ENCODE measurements at regions not wholly inside any gene's neighbourhood (a gene's known extent, or its start where the extent isn't known, plus 50 kb on each side); places are given as distances from the start of the nearest gene placed in this dataset.

DNA sequence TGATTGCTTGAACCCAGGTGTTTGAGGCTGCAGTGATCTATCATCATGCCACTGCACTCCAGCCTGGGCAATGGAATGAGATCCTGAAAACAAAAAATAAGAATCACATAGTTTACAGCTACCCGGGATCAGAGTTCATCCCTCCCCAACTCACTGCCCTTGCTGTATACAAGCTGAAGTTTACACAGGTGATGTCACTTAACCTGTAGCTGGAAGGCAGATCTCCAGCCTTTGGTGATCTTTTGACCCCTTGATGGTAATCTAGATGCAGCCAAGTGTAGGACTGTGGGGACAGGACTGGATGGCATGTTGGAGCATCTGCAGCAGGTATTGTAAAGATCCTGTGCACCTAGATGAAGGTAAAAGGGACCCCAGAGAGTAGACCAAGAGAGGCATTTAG, 66.7 kb upstream of the SLC14A2 start:
- DNase-seq = no peak

DNA sequence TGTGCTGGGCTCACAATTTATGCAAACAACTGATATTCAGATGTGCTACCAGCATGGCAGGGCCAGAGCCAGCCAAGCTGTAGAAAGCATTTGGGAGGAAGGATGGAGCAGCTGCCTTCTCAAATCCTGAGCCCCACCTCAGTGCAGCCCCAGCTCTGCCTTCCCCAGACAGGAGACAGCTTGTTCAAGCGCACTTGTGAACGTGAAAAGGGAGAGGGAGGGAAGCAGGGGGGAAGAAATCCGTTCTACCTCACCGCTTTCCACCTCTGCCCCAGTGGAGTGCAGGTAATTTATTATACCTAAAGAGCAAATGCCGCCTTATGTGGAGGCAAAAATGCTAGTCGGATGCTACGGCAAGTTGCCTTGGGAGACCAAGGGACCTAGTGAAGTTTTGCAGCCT, 66.0 kb upstream of the SLC14A2 start:
- no peak for DNase-seq

DNA sequence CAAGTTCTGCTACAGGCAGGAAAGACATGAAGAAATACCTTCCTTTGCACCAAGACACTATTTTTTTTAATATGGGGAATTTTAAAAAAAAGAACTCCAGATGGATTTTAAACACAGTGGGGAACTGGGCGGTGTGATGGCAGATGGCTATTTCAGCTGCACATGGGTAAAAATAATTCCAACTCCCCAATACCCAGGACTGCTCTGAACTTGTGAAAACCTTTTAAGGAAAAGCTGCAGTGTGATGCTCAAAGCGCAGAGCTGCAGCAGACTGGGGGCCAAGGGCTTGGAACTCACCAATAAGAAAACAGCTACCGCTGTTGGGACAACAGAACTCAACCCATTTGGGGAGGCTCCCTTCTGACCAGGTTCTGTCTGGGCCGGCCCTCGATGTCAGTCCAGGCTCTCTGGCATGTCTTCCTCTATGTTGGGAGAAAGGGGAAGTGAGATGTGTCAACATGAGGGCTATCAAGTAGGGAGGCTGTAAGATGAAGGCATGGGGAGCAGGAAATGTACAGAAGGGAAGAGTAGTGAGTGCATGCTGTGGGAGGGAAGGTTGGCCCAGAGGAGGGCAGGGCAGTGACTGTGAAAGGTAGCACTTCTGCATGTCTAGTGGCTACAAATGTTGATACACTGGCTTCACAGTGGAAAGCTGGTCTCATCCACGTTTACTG, 64.0 kb upstream of the SLC14A2 start:
- no peak for DNase-seq

DNA sequence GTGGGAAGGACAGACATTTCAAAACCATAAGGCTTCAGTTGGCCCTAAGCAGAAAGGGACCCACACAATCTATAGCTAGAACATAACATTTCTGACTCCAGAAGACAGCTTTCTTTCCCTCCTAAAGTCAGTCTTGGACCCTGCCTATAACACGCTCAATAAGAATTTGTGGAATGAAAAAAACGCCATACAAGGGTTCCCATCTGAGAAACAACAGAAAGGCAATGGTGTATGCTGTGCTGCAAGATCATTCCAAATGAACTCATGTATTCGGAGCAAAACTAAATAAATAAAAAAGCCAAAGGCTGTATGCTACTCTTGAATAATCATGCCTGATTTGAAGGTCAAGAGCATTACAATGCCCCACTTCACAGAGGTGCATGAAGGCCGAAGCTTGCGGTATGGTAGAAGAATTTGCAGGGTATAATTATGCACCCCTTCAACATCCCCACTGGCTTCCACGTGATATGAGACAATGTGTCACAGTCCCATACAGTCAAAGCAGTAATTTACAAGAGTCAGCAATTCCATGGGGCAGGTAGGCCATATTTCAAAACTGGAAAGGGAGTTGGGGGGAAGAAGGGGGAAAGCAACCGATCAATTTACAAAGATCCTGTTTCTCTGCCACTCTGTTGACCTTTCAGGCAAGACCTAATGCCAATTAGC, 61.4 kb upstream of the SLC14A2 start:
- DNase-seq = no peak

DNA sequence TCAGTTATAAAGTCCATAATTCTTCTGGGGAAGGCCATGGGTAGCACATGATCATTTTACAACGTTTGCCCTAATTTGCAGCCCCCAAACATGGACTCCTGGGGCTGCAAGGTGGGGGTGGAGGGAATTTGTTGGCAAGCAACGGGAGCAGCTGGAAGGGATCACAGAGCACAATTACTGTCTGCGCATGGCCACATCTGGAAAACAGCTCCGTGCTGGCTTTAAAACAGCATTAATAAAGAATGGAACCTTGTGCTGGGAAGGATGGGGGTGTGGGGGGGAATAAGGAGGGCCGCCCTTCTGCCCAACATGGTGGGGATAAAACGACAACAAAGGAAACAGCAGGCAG, 60.9 kb upstream of the SLC14A2 start:
- no peak for DNase-seq

DNA sequence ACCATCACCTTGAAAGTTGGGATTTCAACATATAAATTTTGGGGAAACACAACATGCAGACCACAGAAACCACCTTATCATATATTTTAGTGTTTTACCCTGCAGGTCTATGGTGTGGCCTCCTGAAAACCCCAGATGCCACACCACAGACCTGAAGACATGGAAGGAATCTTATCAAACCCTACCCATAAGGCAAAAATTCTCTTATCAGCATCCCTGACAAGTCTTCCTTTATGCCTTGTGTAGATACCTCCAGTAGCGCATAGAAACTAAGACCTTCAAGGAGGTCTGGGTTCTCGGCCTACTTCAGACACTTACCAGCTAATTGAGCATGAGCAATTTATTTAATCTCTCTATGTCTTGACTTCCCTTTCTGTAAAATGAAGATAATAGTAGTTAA, 59.1 kb upstream of the SLC14A2 start:
- no peak for DNase-seq

DNA sequence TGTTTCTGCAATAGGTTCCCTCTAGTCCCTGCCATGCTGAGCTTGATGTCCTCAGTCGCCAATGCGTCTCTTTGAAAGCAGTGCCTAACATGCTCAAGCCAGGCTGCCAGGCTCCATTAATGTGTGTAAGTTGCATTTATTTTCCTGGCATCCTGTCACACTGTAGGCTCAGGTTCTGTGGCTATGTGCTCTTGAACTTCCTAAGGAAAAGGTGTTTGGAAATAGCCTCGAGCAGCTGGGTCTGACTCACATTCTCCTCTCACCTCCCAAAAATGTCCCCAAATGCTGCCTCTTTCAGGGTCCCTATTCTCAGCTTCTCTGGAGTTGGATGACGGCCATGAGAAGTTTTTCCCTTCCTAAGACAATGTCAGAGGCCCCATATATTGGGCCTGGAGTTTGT, 58.0 kb upstream of the SLC14A2 start:
- no peak for DNase-seq

DNA sequence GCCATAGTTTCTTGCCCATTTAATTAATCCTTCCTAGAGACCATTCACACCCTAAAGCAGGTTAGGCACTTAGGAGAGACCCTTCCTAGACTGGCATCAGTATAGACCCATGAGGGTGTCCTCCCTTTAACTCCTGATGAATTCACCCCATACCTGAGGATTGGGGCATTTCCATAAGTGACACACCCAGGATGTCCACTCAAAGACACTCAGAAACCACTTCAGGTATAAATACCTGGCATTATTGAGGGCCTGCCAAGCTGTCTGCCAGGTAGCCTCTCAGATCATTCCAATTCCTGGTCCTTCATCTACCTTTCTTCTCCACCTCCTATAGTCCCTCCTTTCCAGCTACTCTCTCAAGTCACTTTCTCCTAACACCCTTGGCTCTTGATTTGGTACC, 57.5 kb upstream of the SLC14A2 start:
- DNase-seq = no peak

DNA sequence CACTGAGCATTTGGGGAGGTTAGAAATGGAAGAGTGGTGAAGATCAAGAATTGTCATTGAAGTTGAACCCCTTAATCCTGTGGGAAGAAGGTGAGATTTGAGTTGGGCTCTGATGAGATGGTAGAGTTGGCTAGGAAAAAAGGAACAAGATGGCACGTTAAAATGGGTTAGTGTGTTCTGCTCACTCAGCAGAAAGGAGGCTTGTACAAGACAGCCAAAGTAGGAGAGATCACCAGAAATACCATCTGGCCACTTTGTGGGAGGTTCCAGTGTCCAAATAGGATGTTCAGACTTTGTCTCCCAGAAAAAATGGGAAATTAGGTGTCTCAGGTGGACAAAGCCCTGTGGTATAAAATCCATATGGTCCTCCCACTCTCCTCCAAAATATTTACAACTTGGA, 56.0 kb upstream of the SLC14A2 start:
- no peak for DNase-seq

DNA sequence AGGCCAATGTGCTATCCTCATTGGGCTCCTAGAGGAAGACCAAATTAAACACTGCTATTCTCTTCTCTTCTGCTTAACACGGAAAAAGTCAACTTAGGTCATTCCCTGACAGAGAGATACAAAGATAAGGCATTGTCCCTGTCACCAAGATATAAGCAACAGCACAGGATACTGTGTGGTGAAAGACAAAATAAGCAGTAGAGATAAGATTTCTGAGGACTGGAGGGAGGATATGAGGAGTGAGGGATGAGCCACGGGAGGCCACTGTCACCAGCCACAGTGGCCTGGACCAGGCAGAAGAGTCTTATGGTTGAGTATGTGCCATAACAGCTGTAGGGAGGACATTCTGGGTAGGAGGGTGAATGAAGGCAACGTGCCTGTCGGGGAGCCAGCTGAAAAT, 54.4 kb upstream of the SLC14A2 start:
- no peak for DNase-seq

DNA sequence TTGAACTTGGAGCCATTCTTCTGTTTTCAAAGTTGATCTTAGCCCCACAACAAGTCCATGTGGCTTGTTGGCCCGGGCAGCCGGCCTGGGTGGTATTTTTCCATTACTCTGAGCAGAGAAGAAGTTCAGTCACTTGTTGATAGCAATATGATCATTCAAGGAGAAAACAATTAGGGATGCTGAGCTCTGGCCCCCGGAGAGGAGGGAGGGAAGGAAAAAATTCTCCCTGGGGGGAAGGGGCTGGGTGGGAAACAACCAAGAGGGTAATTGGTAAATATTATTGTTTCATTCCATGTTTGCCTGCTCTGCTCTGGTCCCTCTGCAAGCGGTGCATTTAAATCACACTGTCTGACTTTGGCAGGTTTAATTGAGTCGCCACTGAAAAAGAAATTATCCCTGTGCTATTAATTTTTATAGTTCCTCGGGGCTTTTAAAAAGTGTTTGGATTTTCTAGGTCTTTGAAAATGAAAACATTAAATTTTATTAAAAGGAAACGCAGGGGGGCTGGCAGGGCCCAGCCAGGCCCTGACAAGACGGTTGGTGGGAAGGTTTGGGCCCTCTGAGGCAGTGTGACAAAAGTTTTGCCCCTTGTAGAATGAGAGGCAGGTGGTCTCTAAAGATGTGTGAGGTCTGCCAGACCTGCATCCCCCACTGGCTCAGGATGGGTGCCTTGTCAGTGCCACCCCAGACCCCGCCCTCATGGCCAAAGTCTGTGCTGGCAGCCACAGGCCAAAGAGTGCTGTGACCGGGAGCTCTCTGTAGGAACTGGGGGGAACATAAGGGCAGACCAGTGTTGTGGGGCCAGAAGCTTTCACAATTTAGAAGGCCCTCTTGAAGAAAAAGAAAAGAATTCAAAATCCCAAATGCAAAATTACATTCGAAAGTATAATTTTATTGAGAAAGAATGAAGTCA, 52.5 kb upstream of the SLC14A2 start:
- DNase-seq = no peak

DNA sequence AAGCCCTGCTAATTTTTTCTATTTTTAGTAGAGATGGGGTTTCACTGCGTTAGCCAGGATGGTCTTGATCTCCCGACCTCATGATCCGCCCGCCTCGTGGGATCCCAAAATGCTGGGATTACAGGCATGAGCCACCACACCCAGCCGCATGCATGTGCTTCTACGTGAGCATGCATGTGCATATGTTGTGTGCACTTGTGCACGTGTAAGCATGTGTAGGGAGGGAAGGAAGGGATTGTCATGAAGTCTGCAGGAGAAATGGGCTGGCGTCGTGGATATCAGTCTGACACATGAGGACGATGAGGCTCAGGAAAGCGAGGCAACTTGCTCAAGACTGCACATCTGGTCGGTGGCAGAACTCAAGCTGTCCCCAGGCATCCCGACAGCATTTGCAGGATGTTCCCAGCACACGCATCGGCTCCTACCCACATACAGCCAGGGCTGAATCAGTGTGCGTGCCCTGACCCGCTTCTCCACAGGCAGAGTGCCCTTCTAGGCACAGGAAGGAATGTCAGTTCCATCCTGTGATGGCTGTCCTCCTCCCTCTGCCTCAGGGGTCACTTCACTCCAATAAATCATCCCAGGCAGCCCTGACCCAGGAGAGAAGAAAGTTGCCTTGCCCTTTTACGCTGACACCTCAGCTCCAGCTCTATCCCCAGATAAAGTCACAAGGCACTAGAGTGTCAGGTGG, 49.9 kb upstream of the SLC14A2 start:
- no peak for DNase-seq

Measured in activated T-cell treated with anti-CD3 and anti-CD28 coated beads, Interleukin-2, amount 50 U/mL, for 1 hour (primary cell).